ENCODE measurements at regions not wholly inside any gene's neighbourhood (a gene's known extent, or its start where the extent isn't known, plus 50 kb on each side); places are given as distances from the start of the nearest gene placed in this dataset.

DNA sequence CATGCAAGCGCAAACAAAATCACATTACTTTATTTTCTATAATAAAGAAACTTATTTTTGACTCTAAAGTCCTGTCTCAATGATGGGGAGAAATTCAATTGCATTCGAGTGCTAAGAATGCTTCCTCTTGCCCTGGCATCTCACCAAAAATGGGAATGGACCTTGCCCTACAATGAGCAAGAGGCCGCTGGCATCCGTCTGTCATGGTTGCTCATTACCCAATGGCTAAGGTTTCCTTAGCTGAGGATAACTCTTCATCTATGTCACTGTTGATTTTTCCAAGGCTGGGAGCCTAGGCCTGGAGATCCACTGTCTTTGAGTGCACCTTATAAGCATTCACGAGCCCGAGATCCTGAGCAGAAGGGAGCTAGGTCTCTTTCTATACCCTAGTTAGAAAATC, 471.3 kb upstream of the NRSN1 start:
- in situ Hi-C loops (cut with HindIII; ENCODE audit: extremely low pct_ligation_motif_present, low pct_unique_long_range_greater_than_20kb): no loop called here
- ChIA-PET POLR2A (no interaction called here), CTCF (ENCODE audit: low intra/inter-chr PET ratio, low total read pairs) (no interaction called here)
- no peak overlapping the region for H3K27ac ChIP-seq (ENCODE audit: extremely low read length, insufficient read depth, low read length)
- no peak for TF ChIP-seq MTA1 (CRISPR knock-in tag; IDR thresholded peaks at IDR 0.05; ENCODE audit: borderline replicate concordance)
- TF ChIP-seq ZNF644 (CRISPR knock-in tag; IDR thresholded peaks at IDR 0.05; ENCODE audit: low read depth): 0 out of 2 replicates have a peak, but pooled peaks have one; percentile 51
- no peak for TF ChIP-seq U2AF1 (optimal IDR thresholded peaks at IDR 0.05; ENCODE audit: low read depth, low read length)
- no peak for TF ChIP-seq SP4 (CRISPR knock-in tag; IDR thresholded peaks at IDR 0.05)
- no peak for TF ChIP-seq PRMT3 (CRISPR knock-in tag; IDR thresholded peaks at IDR 0.05; ENCODE audit: borderline replicate concordance, low read depth)
- no peak for TF ChIP-seq ATF7-NPFF (CRISPR knock-in tag; IDR thresholded peaks at IDR 0.05; ENCODE audit: low read depth)
- TF ChIP-seq NONO (IDR thresholded peaks at IDR 0.05): no peak
- TF ChIP-seq NONO (CRISPR knock-in tag; conservative IDR thresholded peaks at IDR 0.05): no peak
- no peak for TF ChIP-seq ZNF331 (CRISPR knock-in tag; IDR thresholded peaks at IDR 0.05)
- TF ChIP-seq, protein P1, sequence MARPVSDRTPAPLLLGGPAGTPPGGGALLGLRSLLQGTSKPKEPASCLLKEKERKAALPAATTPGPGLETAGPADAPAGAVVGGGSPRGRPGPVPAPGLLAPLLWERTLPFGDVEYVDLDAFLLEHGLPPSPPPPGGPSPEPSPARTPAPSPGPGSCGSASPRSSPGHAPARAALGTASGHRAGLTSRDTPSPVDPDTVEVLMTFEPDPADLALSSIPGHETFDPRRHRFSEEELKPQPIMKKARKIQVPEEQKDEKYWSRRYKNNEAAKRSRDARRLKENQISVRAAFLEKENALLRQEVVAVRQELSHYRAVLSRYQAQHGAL (CRISPR knock-in tag; IDR thresholded peaks at IDR 0.05; ENCODE audit: not compliant biosample characterization): no peak
- no peak for TF ChIP-seq ZNF136 (CRISPR knock-in tag; IDR thresholded peaks at IDR 0.05; ENCODE audit: low read depth)
- TF ChIP-seq HNF4A (CRISPR knock-in tag; IDR thresholded peaks at IDR 0.05): peak; percentile 51
- no peak for TF ChIP-seq ARNT (IDR thresholded peaks at IDR 0.05)
- no peak for TF ChIP-seq ZNF619 (CRISPR knock-in tag; IDR thresholded peaks at IDR 0.05)
- no peak for TF ChIP-seq PCBP1 (IDR thresholded peaks at IDR 0.05; ENCODE audit: borderline replicate concordance, low read depth, low read length)
- peak; percentile 44; the same call in 1 of the 2 replicates for TF ChIP-seq CEBPB (IDR thresholded peaks at IDR 0.05; ENCODE audit: borderline replicate concordance, low read depth, low read length)
- TF ChIP-seq GATAD2A (CRISPR knock-in tag; IDR thresholded peaks at IDR 0.05): no peak
- no peak for TF ChIP-seq MAZ (IDR thresholded peaks at IDR 0.05; ENCODE audit: borderline replicate concordance, low read depth, low read length)
- no peak for TF ChIP-seq MAZ (CRISPR knock-in tag; IDR thresholded peaks at IDR 0.05; ENCODE audit: low read depth)
- TF ChIP-seq, protein P2, sequence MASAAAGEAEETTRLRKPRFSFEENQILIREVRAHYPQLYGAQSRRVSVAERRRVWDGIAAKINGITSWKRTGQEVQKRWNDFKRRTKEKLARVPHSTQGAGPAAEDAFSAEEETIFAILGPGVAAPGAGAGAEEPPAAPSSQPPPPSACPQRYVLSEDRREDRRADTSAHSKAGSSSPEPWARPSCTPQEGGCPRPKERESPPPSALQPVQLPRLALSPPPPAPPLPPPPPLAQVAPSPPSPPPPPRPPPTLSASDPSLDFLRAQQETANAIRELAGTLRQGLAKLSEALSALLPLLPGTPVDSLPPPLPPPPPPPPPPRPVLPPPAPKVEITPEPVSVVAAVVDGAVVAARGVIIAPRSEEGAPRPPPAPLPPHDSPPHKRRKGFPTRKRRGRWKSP (CRISPR knock-in tag; IDR thresholded peaks at IDR 0.05): no peak
- no peaks in the 10 kb centered on the region for H3K36me3 ChIP-seq (replicated peaks in 1 of 2; ENCODE audit: control insufficient read depth in 1 of 2, insufficient read depth in 2 of 2, low read length in 2 of 2)
- intact Hi-C loops (cut with micrococcal nuclease; ENCODE audit: unreplicated experiment): no loop called here
- no peaks in the 10 kb centered on the region for H4K20me1 ChIP-seq (ENCODE audit: insufficient read depth, low read length)
- 11% methylated on average over 6 of the region's 6 CpGs for WGBS (ENCODE audit: low lambda C conversion rate)
- no peaks in the 10 kb centered on the region for H3K79me2 ChIP-seq (ENCODE audit: insufficient read depth, low read length)
- FAIRE-seq (no peak), DNase-seq (ENCODE audit: low spot score) (peak; percentile 32), ATAC-seq (peak; percentile 73)
- H2AFZ ChIP-seq (ENCODE audit: low read length): no peak overlapping the region
- no peak overlapping the region for H3K4me2 ChIP-seq (ENCODE audit: low read depth, low read length)
- no peak overlapping the region for H3K9ac ChIP-seq (ENCODE audit: insufficient read depth, low read depth, low read length)
- no TSS peak for BruUV-seq (replicated peaks)
- peaks cover 4% of the 10 kb centered on the region; the same call in 1 of the 2 replicates for H3K4me1 ChIP-seq (ENCODE audit: insufficient read depth, low read length)
- H3K9me3 ChIP-seq (ENCODE audit: low read length): no peaks in the 10 kb centered on the region
- no peak overlapping the region for H3K4me3 ChIP-seq (replicated peaks in 1 of 3; ENCODE audit: insufficient read depth in 1 of 3, low read depth in 2 of 3, low read length in 3 of 3)
- no peaks in the 10 kb centered on the region for H3K27me3 ChIP-seq (ENCODE audit: control insufficient read depth in 1 of 2, insufficient read depth in 2 of 2, low read length in 2 of 2)

Measured in HepG2 (cell line).